Hepatocyte (in vitro differentiated cells): ENCODE measurements at regions not wholly inside any gene's neighbourhood (a gene's known extent, or its start where the extent isn't known, plus 50 kb on each side); places are given as distances from the start of the nearest gene placed in this dataset.

Experiments used
- EZH2 ChIP-seq: fragments of 200-600 bp; sonication (generic); IDR thresholded peaks from 2 replicates; pipeline ENCODE4 v1.6.1; 2016; ENCODE audit warnings: antibody characterized with exemption, mild to moderate bottlenecking, borderline replicate concordance
- TF ChIP-seq, protein P1 (sequence below): fragments of 200-600 bp; sonication (generic); IDR thresholded peaks from 2 replicates; pipeline ENCODE4 v1.5.1; 2016; ENCODE audit warnings: antibody characterized with exemption, mild to moderate bottlenecking; ENCODE audit not compliant: poor library complexity

DNA sequence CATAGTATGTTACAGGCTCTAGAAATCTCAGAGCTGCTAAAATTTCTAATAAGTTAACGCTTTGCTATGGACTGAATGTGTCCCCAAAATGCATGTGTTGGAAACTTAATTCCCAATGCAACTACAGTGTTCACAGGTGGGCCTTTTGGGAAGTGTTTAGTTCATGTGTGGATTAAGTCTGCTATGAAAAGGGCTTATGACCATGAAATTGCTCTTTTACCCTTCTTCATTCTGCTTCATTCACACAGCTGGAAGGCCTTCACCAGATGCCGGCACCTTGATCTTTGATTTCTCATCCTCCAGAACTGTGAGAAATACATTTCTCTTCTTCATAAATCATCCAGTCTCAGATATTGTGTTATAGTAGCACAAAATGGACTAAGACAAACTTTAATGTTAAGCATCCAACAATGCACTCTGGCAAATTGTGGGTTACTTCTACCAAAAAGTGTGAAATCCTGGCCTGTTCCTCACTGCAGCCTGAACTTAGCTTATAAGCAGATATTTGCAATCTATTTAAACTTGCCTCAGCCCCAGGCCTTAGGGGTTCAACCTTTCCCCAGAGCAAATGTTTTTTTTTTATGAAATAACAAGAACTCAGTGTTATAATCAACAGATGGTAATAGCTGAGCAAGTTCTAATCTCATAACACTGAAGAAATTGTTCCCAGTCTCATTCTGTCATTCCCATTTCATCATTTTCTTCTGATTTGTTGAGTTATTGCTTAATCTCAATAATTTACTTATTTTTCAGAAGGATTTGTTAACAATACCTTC, 523.6 kb downstream of the KIF20B start:
- TF ChIP-seq, protein P1, sequence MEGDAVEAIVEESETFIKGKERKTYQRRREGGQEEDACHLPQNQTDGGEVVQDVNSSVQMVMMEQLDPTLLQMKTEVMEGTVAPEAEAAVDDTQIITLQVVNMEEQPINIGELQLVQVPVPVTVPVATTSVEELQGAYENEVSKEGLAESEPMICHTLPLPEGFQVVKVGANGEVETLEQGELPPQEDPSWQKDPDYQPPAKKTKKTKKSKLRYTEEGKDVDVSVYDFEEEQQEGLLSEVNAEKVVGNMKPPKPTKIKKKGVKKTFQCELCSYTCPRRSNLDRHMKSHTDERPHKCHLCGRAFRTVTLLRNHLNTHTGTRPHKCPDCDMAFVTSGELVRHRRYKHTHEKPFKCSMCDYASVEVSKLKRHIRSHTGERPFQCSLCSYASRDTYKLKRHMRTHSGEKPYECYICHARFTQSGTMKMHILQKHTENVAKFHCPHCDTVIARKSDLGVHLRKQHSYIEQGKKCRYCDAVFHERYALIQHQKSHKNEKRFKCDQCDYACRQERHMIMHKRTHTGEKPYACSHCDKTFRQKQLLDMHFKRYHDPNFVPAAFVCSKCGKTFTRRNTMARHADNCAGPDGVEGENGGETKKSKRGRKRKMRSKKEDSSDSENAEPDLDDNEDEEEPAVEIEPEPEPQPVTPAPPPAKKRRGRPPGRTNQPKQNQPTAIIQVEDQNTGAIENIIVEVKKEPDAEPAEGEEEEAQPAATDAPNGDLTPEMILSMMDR = no peak
- no peak for TF ChIP-seq EZH2
